CD4-positive, alpha-beta memory T cell (primary cell): ENCODE measurements at regions not wholly inside any gene's neighbourhood (a gene's known extent, or its start where the extent isn't known, plus 50 kb on each side); places are given as distances from the start of the nearest gene placed in this dataset.

Experiments used
- CTCF ChIA-PET: fragments of 350-600 bp; sonication (Branson Sonifier 250); formaldehyde crosslinking; loops from one replicate; lab custom pipeline; 2021; ENCODE audit warnings: inconsistent platforms; ENCODE audit not compliant: partially characterized antibody; lab: Charles Lee
- POLR2A ChIA-PET: fragments of 350-600 bp; sonication (Branson Sonifier 250); formaldehyde crosslinking; loops from one replicate; lab custom pipeline; 2021; ENCODE audit not compliant: partially characterized antibody; lab: Charles Lee
- DNase-seq, 5 donors: peaks; one replicate each; pipeline versions ENCODE4 v3.0.0 to v3.0.0-alpha.2; 2020 to 2022; ENCODE audit warnings: mixed read lengths in 1 of 5
- H3K27ac ChIP-seq: one replicate; pipeline ENCODE4 v1.7.0; 2013; ENCODE audit warnings: low read depth, low read length
- H3K27me3 ChIP-seq: 2 replicates; pipeline ENCODE4 v1.7.0; 2013; ENCODE audit warnings: mild to moderate bottlenecking, low read length, moderate library complexity; ENCODE audit not compliant: insufficient read depth
- H3K36me3 ChIP-seq: 2 replicates; pipeline ENCODE4 v1.7.0; 2013; ENCODE audit warnings: mild to moderate bottlenecking, low read length, moderate library complexity; ENCODE audit not compliant: insufficient read depth
- H3K4me1 ChIP-seq: 2 replicates; pipeline ENCODE4 v1.7.0; 2013; ENCODE audit warnings: mild to moderate bottlenecking, low read length, moderate library complexity; ENCODE audit not compliant: insufficient read depth
- H3K4me3 ChIP-seq, 2 donors: one replicate each; pipeline ENCODE4 v1.7.0; 2013; ENCODE audit warnings: low read length in 2 of 2, mild to moderate bottlenecking in 1 of 2
- H3K9me3 ChIP-seq, 2 donors: one replicate each; pipeline ENCODE4 v1.7.0; 2013; ENCODE audit warnings: low read length in 2 of 2, control low read depth in 1 of 2; ENCODE audit not compliant: control insufficient read depth in 1 of 2
- H3K27ac Mint-ChIP-seq, 7 donors: one replicate each; pipeline ENCODE4 v1.8.0; 2020 to 2021; ENCODE audit warnings: mixed read lengths in 7 of 7, mild to moderate bottlenecking in 6 of 7, inconsistent platforms in 3 of 7, moderate library complexity in 3 of 7
- H3K27me3 Mint-ChIP-seq, 2 donors: one replicate each; pipeline ENCODE4 v1.8.0; 2020 to 2021; ENCODE audit warnings: mixed read lengths in 2 of 2
- H3K36me3 Mint-ChIP-seq, 2 donors: one replicate each; pipeline ENCODE4 v1.8.0; 2020 to 2021; ENCODE audit warnings: mixed read lengths in 2 of 2, inconsistent platforms in 1 of 2, mild to moderate bottlenecking in 1 of 2
- H3K4me1 Mint-ChIP-seq, 4 donors: one replicate each; pipeline ENCODE4 v1.8.0; 2020 to 2021; ENCODE audit warnings: mixed read lengths in 4 of 4, mild to moderate bottlenecking in 1 of 4
- H3K4me3 Mint-ChIP-seq, 8 donors: one replicate each; pipeline ENCODE4 v1.8.0; 2020 to 2021; ENCODE audit warnings: mixed read lengths in 8 of 8, mild to moderate bottlenecking in 7 of 8, moderate library complexity in 6 of 8, inconsistent platforms in 3 of 8
- H3K9me3 Mint-ChIP-seq, 8 donors: one replicate each; pipeline ENCODE4 v1.8.0; 2020 to 2021; ENCODE audit warnings: mixed read lengths in 8 of 8, mild to moderate bottlenecking in 5 of 8, inconsistent platforms in 3 of 8, moderate library complexity in 1 of 8
- intact Hi-C: fragments of 100-400 bp; cut with micrococcal nuclease; formaldehyde crosslinking; loops from one replicate; pipeline ENCODE4 v1.15.1; 2023

GRCh38 chr11:116541460-116541859 is 231.3 kb downstream of the BUD13 start:
- ChIA-PET CTCF (no interaction called here), POLR2A (no interaction called here)
- peaks cover 5 to 12% of the 10 kb centered on the region in 2 donors for H3K27me3 Mint-ChIP-seq
- H3K36me3 Mint-ChIP-seq = no peaks in the 10 kb centered on the region
- no peaks in the 10 kb centered on the region for H3K36me3 ChIP-seq
- H3K27me3 ChIP-seq = no peaks in the 10 kb centered on the region
- no peak overlapping the region for H3K4me3 Mint-ChIP-seq
- no peaks in the 10 kb centered on the region for H3K4me1 ChIP-seq
- H3K27ac Mint-ChIP-seq = no peak overlapping the region
- H3K9me3 ChIP-seq = no peaks in the 10 kb centered on the region
- H3K4me1 Mint-ChIP-seq = no peaks in the 10 kb centered on the region
- H3K9me3 Mint-ChIP-seq = peaks cover 0 to 4% (median 0%) of the 10 kb centered on the region in 8 donors
- intact Hi-C loops = no loop called here
- H3K4me3 ChIP-seq = no peak overlapping the region
- DNase-seq = no peak
- no peak overlapping the region for H3K27ac ChIP-seq

GRCh38 chr11:116540645-116541304 is 232.0 kb downstream of the BUD13 start:
- DNase-seq = no peak
- Histone ChIP-seq H3K4me3 (no peak overlapping the region), H3K27me3 (no peaks in the 10 kb centered on the region), H3K9me3 (no peaks in the 10 kb centered on the region), H3K27ac (no peak overlapping the region), H3K4me1 (no peaks in the 10 kb centered on the region), H3K36me3 (no peaks in the 10 kb centered on the region)
- intact Hi-C loops = no loop called here
- Mint-ChIP-seq H3K36me3 (no peaks in the 10 kb centered on the region), H3K27ac (no peak overlapping the region), H3K4me3 (no peak overlapping the region), H3K9me3 (peaks cover 0 to 4% (median 0%) of the 10 kb centered on the region in 8 donors), H3K27me3 (peaks cover 5 to 12% of the 10 kb centered on the region in 2 donors), H3K4me1 (no peaks in the 10 kb centered on the region)
- POLR2A ChIA-PET = no interaction called here
- CTCF ChIA-PET = no interaction called here

GRCh38 chr11:116539836-116540418 is 232.9 kb downstream of the BUD13 start:
- Histone ChIP-seq H3K36me3 (no peaks in the 10 kb centered on the region), H3K4me3 (no peak overlapping the region), H3K4me1 (no peaks in the 10 kb centered on the region), H3K9me3 (no peaks in the 10 kb centered on the region), H3K27me3 (no peaks in the 10 kb centered on the region), H3K27ac (no peak overlapping the region)
- Mint-ChIP-seq H3K9me3 (peaks cover 0 to 4% (median 0%) of the 10 kb centered on the region in 8 donors), H3K27me3 (peaks cover 6 to 12% of the 10 kb centered on the region in 2 donors), H3K4me3 (no peak overlapping the region), H3K36me3 (no peaks in the 10 kb centered on the region), H3K27ac (no peak overlapping the region), H3K4me1 (no peaks in the 10 kb centered on the region)
- intact Hi-C loops = no loop called here
- POLR2A ChIA-PET = no interaction called here
- DNase-seq = no peak
- CTCF ChIA-PET = no interaction called here

GRCh38 chr11:116539211-116539610 is 233.6 kb downstream of the BUD13 start:
- Mint-ChIP-seq H3K27ac (no peak overlapping the region), H3K9me3 (peaks cover 0 to 4% (median 0%) of the 10 kb centered on the region in 8 donors), H3K27me3 (peaks cover 6 to 12% of the 10 kb centered on the region in 2 donors), H3K4me3 (no peak overlapping the region), H3K4me1 (no peaks in the 10 kb centered on the region), H3K36me3 (no peaks in the 10 kb centered on the region)
- POLR2A ChIA-PET = no interaction called here
- H3K27me3 ChIP-seq = peaks cover 3% of the 10 kb centered on the region
- no peak overlapping the region for H3K4me3 ChIP-seq
- no peaks in the 10 kb centered on the region for H3K4me1 ChIP-seq
- intact Hi-C loops = no loop called here
- CTCF ChIA-PET = no interaction called here
- H3K27ac ChIP-seq = no peak overlapping the region
- no peaks in the 10 kb centered on the region for H3K9me3 ChIP-seq
- no peak for DNase-seq
- no peaks in the 10 kb centered on the region for H3K36me3 ChIP-seq

GRCh38 chr11:116538677-116539076 is 234.1 kb downstream of the BUD13 start:
- Histone ChIP-seq H3K36me3 (no peaks in the 10 kb centered on the region), H3K4me3 (no peak overlapping the region), H3K4me1 (no peaks in the 10 kb centered on the region), H3K27ac (no peak overlapping the region), H3K9me3 (no peaks in the 10 kb centered on the region), H3K27me3 (peaks cover 3% of the 10 kb centered on the region)
- peaks cover 8 to 14% of the 10 kb centered on the region in 2 donors for H3K27me3 Mint-ChIP-seq
- peaks cover 0 to 4% (median 0%) of the 10 kb centered on the region in 8 donors for H3K9me3 Mint-ChIP-seq
- no peaks in the 10 kb centered on the region for H3K4me1 Mint-ChIP-seq
- DNase-seq = no peak
- no peak overlapping the region for H3K27ac Mint-ChIP-seq
- POLR2A ChIA-PET = no interaction called here
- intact Hi-C loops = no loop called here
- H3K36me3 Mint-ChIP-seq = no peaks in the 10 kb centered on the region
- H3K4me3 Mint-ChIP-seq = no peak overlapping the region
- CTCF ChIA-PET = no interaction called here

GRCh38 chr11:116537709-116538108 is 235.1 kb downstream of the BUD13 start:
- POLR2A ChIA-PET = no interaction called here
- Mint-ChIP-seq H3K27ac (no peak overlapping the region), H3K36me3 (no peaks in the 10 kb centered on the region), H3K27me3 (peaks cover 10 to 14% of the 10 kb centered on the region in 2 donors), H3K4me3 (no peak overlapping the region), H3K9me3 (peaks cover 0 to 4% (median 0%) of the 10 kb centered on the region in 8 donors), H3K4me1 (no peaks in the 10 kb centered on the region)
- no peak for DNase-seq
- no peaks in the 10 kb centered on the region for H3K9me3 ChIP-seq
- H3K27me3 ChIP-seq = peaks cover 3% of the 10 kb centered on the region
- H3K4me1 ChIP-seq = no peaks in the 10 kb centered on the region
- intact Hi-C loops = no loop called here
- no peak overlapping the region for H3K4me3 ChIP-seq
- no peak overlapping the region for H3K27ac ChIP-seq
- no peaks in the 10 kb centered on the region for H3K36me3 ChIP-seq
- CTCF ChIA-PET = no interaction called here

GRCh38 chr11:116537121-116537520 is 235.7 kb downstream of the BUD13 start:
- Histone ChIP-seq H3K4me1 (no peaks in the 10 kb centered on the region), H3K27ac (no peak overlapping the region)
- CTCF ChIA-PET = no interaction called here

More at GRCh38 chr11:116537121-116537520, 235.7 kb downstream of the BUD13 start:
- H3K4me3 Mint-ChIP-seq = no peak overlapping the region
- peaks cover 0 to 4% (median 0%) of the 10 kb centered on the region in 8 donors for H3K9me3 Mint-ChIP-seq
- DNase-seq = no peak
- no peak overlapping the region for H3K4me3 ChIP-seq
- H3K36me3 Mint-ChIP-seq = no peaks in the 10 kb centered on the region
- intact Hi-C loops = no loop called here
- H3K27ac Mint-ChIP-seq = no peak overlapping the region
- peaks cover 3% of the 10 kb centered on the region for H3K27me3 ChIP-seq
- H3K36me3 ChIP-seq = no peaks in the 10 kb centered on the region
- POLR2A ChIA-PET = no interaction called here
- no peaks in the 10 kb centered on the region for H3K4me1 Mint-ChIP-seq
- H3K9me3 ChIP-seq = no peaks in the 10 kb centered on the region
- peaks cover 10 to 16% of the 10 kb centered on the region in 2 donors for H3K27me3 Mint-ChIP-seq
